HEK293 (cell line): ENCODE measurements at regions not wholly inside any gene's neighbourhood (a gene's known extent, or its start where the extent isn't known, plus 50 kb on each side); places are given as distances from the start of the nearest gene placed in this dataset.

Experiments used
- CTCF ChIP-seq: fragments of 450-650 bp; formaldehyde crosslinking; IDR thresholded peaks from 2 replicates; pipeline ENCODE4 v1.5.1; 2016; ENCODE audit warnings: missing biosample characterization, missing genetic modification characterization
- RBAK ChIP-seq: fragments of 450-650 bp; formaldehyde crosslinking; IDR thresholded peaks from 2 replicates; pipeline ENCODE4 v1.5.1; 2016; ENCODE audit warnings: missing biosample characterization, missing genetic modification characterization
- REST ChIP-seq: fragments of 450-650 bp; formaldehyde crosslinking; IDR thresholded peaks from 2 replicates; pipeline ENCODE4 v1.5.1; 2016; ENCODE audit warnings: missing biosample characterization, missing genetic modification characterization
- WT1 ChIP-seq: fragments of 450-650 bp; formaldehyde crosslinking; IDR thresholded peaks from 2 replicates; pipeline ENCODE4 v1.5.1; 2016; ENCODE audit warnings: missing biosample characterization, missing genetic modification characterization
- YY1 ChIP-seq: fragments of 450-650 bp; formaldehyde crosslinking; IDR thresholded peaks from 2 replicates; pipeline ENCODE4 v1.5.1; 2018; ENCODE audit warnings: missing biosample characterization, missing genetic modification characterization
- ZNF132 ChIP-seq: fragments of 450-650 bp; formaldehyde crosslinking; IDR thresholded peaks from 2 replicates; pipeline ENCODE4 v1.5.1; 2017; ENCODE audit warnings: missing biosample characterization, missing genetic modification characterization, borderline replicate concordance
- ZNF184 ChIP-seq: fragments of 450-650 bp; IDR thresholded peaks from 2 replicates; pipeline ENCODE4 v1.5.1; 2018; ENCODE audit warnings: missing biosample characterization, mild to moderate bottlenecking, missing genetic modification characterization
- ZNF292 ChIP-seq: fragments of 450-650 bp; formaldehyde crosslinking; IDR thresholded peaks from 2 replicates; pipeline ENCODE4 v1.5.1; 2016; ENCODE audit warnings: low read depth, missing biosample characterization, missing genetic modification characterization, borderline replicate concordance
- ZNF366 ChIP-seq: fragments of 450-650 bp; formaldehyde crosslinking; conservative IDR thresholded peaks from 2 replicates; pipeline ENCODE4 v1.5.1; 2016; ENCODE audit warnings: missing biosample characterization, missing genetic modification characterization
- ZNF433 ChIP-seq: fragments of 450-650 bp; formaldehyde crosslinking; IDR thresholded peaks from 2 replicates; pipeline ENCODE4 v1.5.1; 2016; ENCODE audit warnings: missing biosample characterization, missing genetic modification characterization, low read depth
- ZNF76 ChIP-seq: fragments of 450-650 bp; formaldehyde crosslinking; IDR thresholded peaks from 2 replicates; pipeline ENCODE4; 2016; ENCODE audit warnings: low read depth, missing biosample characterization, missing genetic modification characterization, borderline replicate concordance

GRCh38 chr3:104911376-104911775 lies 455.3 kb upstream of the ALCAM start:
- TF ChIP-seq CTCF (no peak), ZNF433 (tag by site-specific recombination) (no peak), WT1 (tag by site-specific recombination) (no peak), ZNF184 (tag by site-specific recombination) (no peak), ZNF366 (no peak), ZNF292 (tag by site-specific recombination) (no peak), ZNF132 (tag by site-specific recombination) (no peak), REST (tag by site-specific recombination) (no peak), YY1 (tag by site-specific recombination) (no peak), RBAK (tag by site-specific recombination) (no peak), ZNF76 (tag by site-specific recombination) (no peak)
